ENCODE measurements at regions not wholly inside any gene's neighbourhood (a gene's known extent, or its start where the extent isn't known, plus 50 kb on each side); places are given as distances from the start of the nearest gene placed in this dataset.

- no peak for DNase-seq (ENCODE audit: low read depth in 2 of 3, low spot score in 1 of 3)
Measured at GRCh38 chr2:100627330-100628300, 64.8 kb downstream of the PDCL3 start.

- no peak for DNase-seq (ENCODE audit: low read depth in 2 of 3, low spot score in 1 of 3)
Measured at GRCh38 chr2:100628506-100628905, 65.7 kb downstream of the PDCL3 start.

- DNase-seq (ENCODE audit: low read depth in 2 of 3, low spot score in 1 of 3): no peak
Measured at GRCh38 chr2:100629309-100629708, 66.5 kb downstream of the PDCL3 start.

GRCh38 chr2:100630473-100630977 is 67.7 kb downstream of the PDCL3 start:
- DNase-seq (ENCODE audit: low read depth in 2 of 3, low spot score in 1 of 3): no peak

- DNase-seq (ENCODE audit: low read depth in 2 of 3, low spot score in 1 of 3): no peak
Measured at GRCh38 chr2:100632037-100632436, 69.2 kb downstream of the PDCL3 start.

- DNase-seq (ENCODE audit: low read depth in 2 of 3, low spot score in 1 of 3): no peak
Measured at GRCh38 chr2:100632759-100633158, 70.0 kb downstream of the PDCL3 start.

GRCh38 chr2:100639588-100640390 is 77.0 kb downstream of the PDCL3 start:
- DNase-seq (ENCODE audit: low read depth in 2 of 3, low spot score in 1 of 3): no peak

- DNase-seq (ENCODE audit: low read depth in 2 of 3, low spot score in 1 of 3): no peak
Measured at GRCh38 chr2:100640431-100641124, 77.8 kb downstream of the PDCL3 start.

GRCh38 chr2:100641125-100641435 is 78.3 kb downstream of the PDCL3 start:
- no peak for DNase-seq (ENCODE audit: low read depth in 2 of 3, low spot score in 1 of 3)

- no peak for DNase-seq (ENCODE audit: low read depth in 2 of 3, low spot score in 1 of 3)
Measured at GRCh38 chr2:100642425-100642824, 79.6 kb downstream of the PDCL3 start.

GRCh38 chr2:100643467-100643866 is 80.7 kb downstream of the PDCL3 start:
- no peak for DNase-seq (ENCODE audit: low read depth in 2 of 3, low spot score in 1 of 3)

- DNase-seq (ENCODE audit: low read depth in 2 of 3, low spot score in 1 of 3): no peak
Measured at GRCh38 chr2:100643906-100644501, 81.2 kb downstream of the PDCL3 start.

GRCh38 chr2:100645695-100646429 is 83.1 kb downstream of the PDCL3 start:
- DNase-seq (ENCODE audit: low read depth in 2 of 3, low spot score in 1 of 3): no peak

- DNase-seq (ENCODE audit: low read depth in 2 of 3, low spot score in 1 of 3): no peak
Measured at GRCh38 chr2:100647709-100648108, 84.9 kb downstream of the PDCL3 start.

- DNase-seq (ENCODE audit: low read depth in 2 of 3, low spot score in 1 of 3): no peak
Measured at GRCh38 chr2:100650151-100650550, 87.4 kb downstream of the PDCL3 start.

GRCh38 chr2:100653449-100654035 is 90.7 kb downstream of the PDCL3 start:
- no peak for DNase-seq (ENCODE audit: low read depth in 2 of 3, low spot score in 1 of 3)

GRCh38 chr2:100654611-100655010 is 91.8 kb downstream of the PDCL3 start:
- no peak for DNase-seq (ENCODE audit: low read depth in 2 of 3, low spot score in 1 of 3)

- DNase-seq (ENCODE audit: low read depth in 2 of 3, low spot score in 1 of 3): no peak
Measured at GRCh38 chr2:100655446-100655845, 92.7 kb downstream of the PDCL3 start.

- DNase-seq (ENCODE audit: low read depth in 2 of 3, low spot score in 1 of 3): no peak
Measured at GRCh38 chr2:100655936-100656534, 93.2 kb downstream of the PDCL3 start.

GRCh38 chr2:100658017-100658416 is 95.2 kb downstream of the PDCL3 start:
- DNase-seq (ENCODE audit: low read depth in 2 of 3, low spot score in 1 of 3): no peak

Measured in stimulated activated CD4-positive, alpha-beta T cell treated with anti-CD3 and anti-CD28 coated beads, Interleukin-12 subunit alpha, Interleukin-12 subunit beta, amount 100 ng/mL, for 48 hours (primary cell).